Caco-2 (cell line): ENCODE measurements at regions not wholly inside any gene's neighbourhood (a gene's known extent, or its start where the extent isn't known, plus 50 kb on each side); places are given as distances from the start of the nearest gene placed in this dataset.

Experiments used
- BruUV-seq: library from RNA; stranded (reverse); fragments of 400-500 nt; replicated peaks from 2 replicates; lab custom pipeline; 2021; lab: Mats Ljungman, UMichigan
- CTCF ChIA-PET: fragments of 300-600 bp; sonication (Branson Sonifier 250); formaldehyde crosslinking; loops from one replicate; lab custom pipeline; 2022; ENCODE audit warnings: antibody characterized with exemption; lab: Charles Lee
- POLR2A ChIA-PET: fragments of 300-600 bp; sonication (Branson Sonifier 250); formaldehyde crosslinking; loops from one replicate; lab custom pipeline; 2022; ENCODE audit warnings: antibody characterized with exemption; lab: Charles Lee
- DNase-seq, 2 experiments: peaks; one replicate each; pipeline versions ENCODE4 v3.0.0 to v3.0.0-alpha.2; 2020 to 2022
- H3K27me3 ChIP-seq: replicated peaks from 2 replicates; pipeline ENCODE4 v1.6.0; 2011; ENCODE audit warnings: low read length; ENCODE audit not compliant: control insufficient read depth, insufficient read depth
- H3K36me3 ChIP-seq: 2 replicates; pipeline ENCODE4 v1.5.1; 2011; ENCODE audit warnings: low read length; ENCODE audit not compliant: control insufficient read depth, insufficient read depth
- H3K4me1 ChIP-seq: fragments of 250-450 bp; sonication (Bioruptor Pico); 2 replicates; pipeline ENCODE4 v1.5.1; 2020; ENCODE audit warnings: mild to moderate bottlenecking
- H3K4me3 ChIP-seq: 2 replicates; pipeline ENCODE4 v1.5.1; 2011; ENCODE audit warnings: low read depth, mild to moderate bottlenecking, control low read depth, low read length
- H3K9me3 ChIP-seq: fragments of 250-450 bp; sonication (Bioruptor Pico); 2 replicates; pipeline ENCODE4 v1.5.1; 2020; ENCODE audit warnings: mild to moderate bottlenecking, moderate library complexity
- H3K27ac Mint-ChIP-seq: one replicate; pipeline ENCODE4 v1.8.0; 2022; ENCODE audit warnings: mixed read lengths; ENCODE audit not compliant: unreplicated experiment
- H3K27me3 Mint-ChIP-seq: one replicate; pipeline ENCODE4 v1.8.0; 2022; ENCODE audit warnings: mixed read lengths; ENCODE audit not compliant: insufficient read depth, unreplicated experiment
- H3K36me3 Mint-ChIP-seq: one replicate; pipeline ENCODE4 v1.8.0; 2022; ENCODE audit warnings: mild to moderate bottlenecking, mixed read lengths; ENCODE audit not compliant: insufficient read depth, unreplicated experiment
- H3K4me1 Mint-ChIP-seq: one replicate; pipeline ENCODE4 v1.8.0; 2022; ENCODE audit warnings: low read depth, mixed read lengths; ENCODE audit not compliant: unreplicated experiment
- H3K4me3 Mint-ChIP-seq: one replicate; pipeline ENCODE4 v1.8.0; 2022; ENCODE audit warnings: mild to moderate bottlenecking, moderate library complexity, mixed read lengths; ENCODE audit not compliant: unreplicated experiment
- H3K9me3 Mint-ChIP-seq: one replicate; pipeline ENCODE4 v1.8.0; 2022; ENCODE audit warnings: mixed read lengths; ENCODE audit not compliant: unreplicated experiment
- intact Hi-C: fragments of 100-400 bp; cut with micrococcal nuclease; formaldehyde crosslinking; loops from one replicate; pipeline ENCODE4 v1.10.0; 2022; ENCODE audit not compliant: unreplicated experiment
- TF ChIP-seq, protein P1 (sequence below), 2 experiments: fragments of 200-600 bp in 1 of 2; IDR thresholded peaks; 1 replicate in 1 of 2; 2 replicates in 1 of 2; pipeline versions ENCODE4 v1.5.1 to v1.8.0; 2011 to 2022; ENCODE audit warnings: antibody characterized with exemption in 1 of 2, control low read depth in 1 of 2, inconsistent platforms in 1 of 2, low read depth in 1 of 2, low read length in 1 of 2, mild to moderate bottlenecking in 1 of 2, moderate library complexity in 1 of 2; ENCODE audit not compliant: insufficient read depth in 1 of 2, severe bottlenecking in 1 of 2, unreplicated experiment in 1 of 2

DNA sequence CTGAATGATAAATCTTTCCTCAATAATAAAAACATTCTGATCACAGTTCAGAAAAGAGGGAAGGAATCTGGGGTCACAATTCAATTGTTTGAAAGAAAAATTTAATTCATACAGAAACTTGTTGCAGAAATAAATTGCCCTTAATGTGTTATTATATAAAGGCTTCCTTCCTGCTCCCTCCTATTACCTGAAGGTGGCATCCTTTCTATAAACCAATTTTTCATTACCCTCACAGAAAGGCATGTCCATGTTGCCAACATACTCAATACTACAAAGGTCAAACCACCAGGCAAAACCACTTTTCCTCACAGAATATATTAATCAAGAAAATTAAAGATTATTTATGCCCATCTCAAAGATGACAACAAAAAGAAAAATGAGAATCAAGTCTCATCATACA lies 194.3 kb upstream of the CT83 start:
- no peak for DNase-seq

DNA sequence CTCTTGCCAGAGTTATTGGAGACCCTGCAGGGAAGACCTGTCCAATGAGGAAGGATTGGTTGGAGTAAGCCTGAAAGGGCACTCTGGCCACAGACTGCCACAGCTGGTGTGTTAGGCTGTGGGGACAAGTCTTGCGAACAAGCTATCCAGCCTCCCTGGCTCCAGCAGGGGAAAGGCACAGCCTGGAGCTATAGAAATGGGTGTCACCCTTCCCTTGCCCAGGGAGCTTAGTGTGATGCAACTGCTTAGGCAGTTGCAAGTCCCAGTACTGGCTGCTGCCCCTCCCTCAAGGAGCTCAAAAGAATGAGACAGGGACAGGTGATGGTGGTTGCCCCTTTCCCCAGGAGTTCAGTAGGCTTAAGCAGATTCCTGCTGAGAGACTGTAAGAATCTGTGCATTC lies 165.7 kb upstream of the CT83 start:
- no peak overlapping the region for H3K4me3 ChIP-seq
- Mint-ChIP-seq H3K4me1 (no peaks in the 10 kb centered on the region), H3K27me3 (no peaks in the 10 kb centered on the region), H3K4me3 (no peak overlapping the region), H3K9me3 (no peaks in the 10 kb centered on the region), H3K27ac (no peak overlapping the region), H3K36me3 (no peaks in the 10 kb centered on the region)
- BruUV-seq = no TSS peak
- intact Hi-C loops = no loop called here
- POLR2A ChIA-PET = no interaction called here
- H3K4me1 ChIP-seq = no peaks in the 10 kb centered on the region
- H3K9me3 ChIP-seq = no peaks in the 10 kb centered on the region
- CTCF ChIA-PET = no interaction called here
- no peak for DNase-seq
- H3K36me3 ChIP-seq = no peaks in the 10 kb centered on the region
- TF ChIP-seq, protein P1, sequence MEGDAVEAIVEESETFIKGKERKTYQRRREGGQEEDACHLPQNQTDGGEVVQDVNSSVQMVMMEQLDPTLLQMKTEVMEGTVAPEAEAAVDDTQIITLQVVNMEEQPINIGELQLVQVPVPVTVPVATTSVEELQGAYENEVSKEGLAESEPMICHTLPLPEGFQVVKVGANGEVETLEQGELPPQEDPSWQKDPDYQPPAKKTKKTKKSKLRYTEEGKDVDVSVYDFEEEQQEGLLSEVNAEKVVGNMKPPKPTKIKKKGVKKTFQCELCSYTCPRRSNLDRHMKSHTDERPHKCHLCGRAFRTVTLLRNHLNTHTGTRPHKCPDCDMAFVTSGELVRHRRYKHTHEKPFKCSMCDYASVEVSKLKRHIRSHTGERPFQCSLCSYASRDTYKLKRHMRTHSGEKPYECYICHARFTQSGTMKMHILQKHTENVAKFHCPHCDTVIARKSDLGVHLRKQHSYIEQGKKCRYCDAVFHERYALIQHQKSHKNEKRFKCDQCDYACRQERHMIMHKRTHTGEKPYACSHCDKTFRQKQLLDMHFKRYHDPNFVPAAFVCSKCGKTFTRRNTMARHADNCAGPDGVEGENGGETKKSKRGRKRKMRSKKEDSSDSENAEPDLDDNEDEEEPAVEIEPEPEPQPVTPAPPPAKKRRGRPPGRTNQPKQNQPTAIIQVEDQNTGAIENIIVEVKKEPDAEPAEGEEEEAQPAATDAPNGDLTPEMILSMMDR (IDR thresholded peaks at IDR 0.05; ENCODE audit: insufficient read depth in 1 of 2, low read depth in 1 of 2, low read length in 1 of 2, severe bottlenecking in 1 of 2, unreplicated experiment in 1 of 2) = no peak
- H3K27me3 ChIP-seq = no peaks in the 10 kb centered on the region

More for the DNA sequence above, 194.3 kb upstream of the CT83 start:
- H3K36me3 ChIP-seq = no peaks in the 10 kb centered on the region
- TF ChIP-seq, protein P1 (IDR thresholded peaks at IDR 0.05; ENCODE audit: insufficient read depth in 1 of 2, low read depth in 1 of 2, low read length in 1 of 2, severe bottlenecking in 1 of 2, unreplicated experiment in 1 of 2) = no peak
- no peaks in the 10 kb centered on the region for H3K4me1 Mint-ChIP-seq
- no peak overlapping the region for H3K4me3 Mint-ChIP-seq
- no TSS peak for BruUV-seq
- intact Hi-C loops = no loop called here
- H3K27ac Mint-ChIP-seq = no peak overlapping the region
- H3K27me3 Mint-ChIP-seq = no peaks in the 10 kb centered on the region
- no peaks in the 10 kb centered on the region for H3K36me3 Mint-ChIP-seq
- no peak overlapping the region for H3K4me3 ChIP-seq
- CTCF ChIA-PET = interaction anchor here (0.6 kb wide), 1 partner anchor 305 kb away, joined by 3 read pairs; no protein-coding TSS in a partner anchor
- no peaks in the 10 kb centered on the region for H3K9me3 ChIP-seq
- POLR2A ChIA-PET = no interaction called here
- H3K27me3 ChIP-seq = no peaks in the 10 kb centered on the region
- peaks cover 3% of the 10 kb centered on the region for H3K9me3 Mint-ChIP-seq
- H3K4me1 ChIP-seq = no peaks in the 10 kb centered on the region

DNA sequence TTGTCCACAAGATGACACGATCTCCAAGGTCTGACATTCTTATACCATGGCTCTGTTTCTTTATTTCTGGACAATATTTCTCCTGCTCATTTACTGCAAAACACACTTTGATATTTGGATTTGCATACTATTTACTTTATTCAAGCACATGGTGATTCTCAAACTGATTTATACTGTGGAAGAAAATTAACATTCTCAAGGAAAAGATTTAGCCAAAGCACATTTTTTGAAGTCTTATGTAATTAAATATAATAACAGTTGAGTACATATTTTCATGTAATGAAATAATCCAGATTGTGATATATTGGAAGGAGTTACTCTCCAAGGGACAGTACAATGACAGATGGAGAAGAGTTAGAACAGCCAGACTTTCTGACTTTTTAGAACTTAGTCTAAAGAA lies 155.8 kb upstream of the CT83 start:
- intact Hi-C loops = no loop called here
- ChIA-PET POLR2A (no interaction called here), CTCF (no interaction called here)
- Mint-ChIP-seq H3K36me3 (peaks cover 3% of the 10 kb centered on the region), H3K27me3 (no peaks in the 10 kb centered on the region), H3K4me3 (no peak overlapping the region), H3K9me3 (no peaks in the 10 kb centered on the region), H3K27ac (no peak overlapping the region), H3K4me1 (no peaks in the 10 kb centered on the region)
- no TSS peak for BruUV-seq
- TF ChIP-seq, protein P1 (IDR thresholded peaks at IDR 0.05; ENCODE audit: insufficient read depth in 1 of 2, low read depth in 1 of 2, low read length in 1 of 2, severe bottlenecking in 1 of 2, unreplicated experiment in 1 of 2) = no peak
- no peaks in the 10 kb centered on the region for H3K27me3 ChIP-seq
- no peak for DNase-seq
- H3K4me1 ChIP-seq = no peaks in the 10 kb centered on the region
- H3K4me3 ChIP-seq = no peak overlapping the region
- no peaks in the 10 kb centered on the region for H3K36me3 ChIP-seq
- H3K9me3 ChIP-seq = no peaks in the 10 kb centered on the region
